H1 (cell line): ENCODE measurements at regions not wholly inside any gene's neighbourhood (a gene's known extent, or its start where the extent isn't known, plus 50 kb on each side); places are given as distances from the start of the nearest gene placed in this dataset.

Source experiments
- CTCF ChIA-PET: fragments of 300-600 bp; sonication (Branson Sonifier 250); formaldehyde crosslinking; loops from one replicate; lab custom pipeline; 2021; ENCODE audit not compliant: partially characterized antibody; lab: Charles Lee
- POLR2A ChIA-PET: fragments of 300-600 bp; sonication (Branson Sonifier 250); formaldehyde crosslinking; loops from one replicate; lab custom pipeline; 2021; ENCODE audit warnings: inconsistent platforms; ENCODE audit not compliant: partially characterized antibody; lab: Charles Lee
- DNase-seq, 2 experiments: peaks; one replicate each; pipeline versions ENCODE4 v3.0.0 to v3.0.0-alpha.2; 2010 to 2022; ENCODE audit warnings: low spot score in 2 of 2, low read depth in 1 of 2, mixed read lengths in 1 of 2
- FAIRE-seq: peaks from 2 replicates; lab custom pipeline; 2011; peaks lifted over from hg19 to GRCh38; lab: Jason Lieb, UNC
- H2AFZ ChIP-seq: 2 replicates; pipeline ENCODE4 v1.8.1; 2012; ENCODE audit warnings: low read length, inconsistent platforms
- H2AK5ac ChIP-seq: 2 replicates; pipeline ENCODE4 v1.6.1; 2013; ENCODE audit warnings: low read depth, low read length
- H2BK120ac ChIP-seq: replicated peaks from 2 replicates; pipeline ENCODE3; 2013; ENCODE audit warnings: low read depth, low read length, inconsistent platforms
- H2BK12ac ChIP-seq: 2 replicates; pipeline ENCODE4 v1.6.1; 2013; ENCODE audit warnings: low read depth, low read length
- H2BK15ac ChIP-seq: 2 replicates; pipeline ENCODE4 v1.6.1; 2013; ENCODE audit warnings: low read length
- H2BK20ac ChIP-seq: 2 replicates; pipeline ENCODE4 v1.6.1; 2013; ENCODE audit warnings: low read length
- H2BK5ac ChIP-seq: 2 replicates; pipeline ENCODE4 v1.6.1; 2013; ENCODE audit warnings: low read depth, low read length
- H3K14ac ChIP-seq: 2 replicates; pipeline ENCODE4 v1.6.1; 2013; ENCODE audit warnings: inconsistent platforms; ENCODE audit not compliant: insufficient read length
- H3K18ac ChIP-seq: 2 replicates; pipeline ENCODE4 v1.6.1; 2013; ENCODE audit warnings: low read length; ENCODE audit errors: extremely low read depth
- H3K23ac ChIP-seq: 2 replicates; pipeline ENCODE4 v1.6.1; 2013; ENCODE audit warnings: inconsistent platforms; ENCODE audit not compliant: insufficient read length
- H3K23me2 ChIP-seq: 2 replicates; pipeline ENCODE4 v1.6.1; 2013; ENCODE audit warnings: low read depth, low read length
- H3K27ac ChIP-seq: 2 replicates; pipeline ENCODE4 v1.6.1; 2011; ENCODE audit warnings: low read depth, low read length, inconsistent platforms
- H3K27me3 ChIP-seq, 4 experiments: replicated peaks in 1 of 4; 1 replicate in 1 of 4; 2 replicates in 3 of 4; pipeline versions ENCODE4 v1.6.1 to v1.8.1; 2011 to 2013; ENCODE audit warnings: low read length in 3 of 4, mild to moderate bottlenecking in 3 of 4, inconsistent platforms in 2 of 4, mixed read lengths in 2 of 4, moderate library complexity in 1 of 4; ENCODE audit not compliant: control insufficient read depth in 3 of 4, insufficient read depth in 3 of 4; ENCODE audit errors: extremely low read depth in 1 of 4
- H3K36me3 ChIP-seq, 4 experiments: 2 replicates each; pipeline versions ENCODE4 v1.6.1 to v1.8.1; 2011 to 2013; ENCODE audit warnings: mild to moderate bottlenecking in 4 of 4, low read length in 3 of 4, moderate library complexity in 2 of 4, control low read depth in 1 of 4, inconsistent platforms in 1 of 4; ENCODE audit not compliant: insufficient read depth in 4 of 4, control insufficient read depth in 2 of 4
- H3K4ac ChIP-seq: replicated peaks from 2 replicates; pipeline ENCODE3; 2013; ENCODE audit warnings: low read length, low read depth, mixed read lengths, inconsistent platforms; ENCODE audit not compliant: insufficient read length
- H3K4me1 ChIP-seq, 4 experiments: replicated peaks in 1 of 4; 1 replicate in 1 of 4; 2 replicates in 3 of 4; pipeline versions ENCODE4 v1.6.1 to v1.8.1; 2011 to 2013; ENCODE audit warnings: low read length in 3 of 4, inconsistent platforms in 2 of 4, mixed read lengths in 1 of 4; ENCODE audit not compliant: insufficient read depth in 4 of 4, control insufficient read depth in 3 of 4
- H3K4me2 ChIP-seq, 2 experiments: 2 replicates each; pipeline versions ENCODE4 v1.6.1 to v1.8.1; 2011 to 2013; ENCODE audit warnings: low read depth in 2 of 2, low read length in 2 of 2, control low read depth in 1 of 2, inconsistent platforms in 1 of 2, mild to moderate bottlenecking in 1 of 2; ENCODE audit not compliant: insufficient read depth in 1 of 2
- H3K4me3 ChIP-seq, 4 experiments: fragments of 200-600, 300-600 bp in 1 of 4; sonication (generic), shearing (Covaris generic), sonication (Bioruptor Twin) in 1 of 4; 2 replicates each; pipeline versions ENCODE4 v1.5.1 to v1.8.1; 2011 to 2016; ENCODE audit warnings: low read length in 4 of 4, low read depth in 3 of 4, control low read depth in 2 of 4, inconsistent platforms in 2 of 4, mild to moderate bottlenecking in 2 of 4, mixed read lengths in 1 of 4, moderate library complexity in 1 of 4; ENCODE audit not compliant: insufficient read depth in 2 of 4; ENCODE audit errors: extremely low read depth in 1 of 4
- H3K56ac ChIP-seq: replicated peaks from 2 replicates; pipeline ENCODE3; 2013; ENCODE audit warnings: low read depth, mild to moderate bottlenecking, mixed read lengths, low read length, inconsistent platforms; ENCODE audit not compliant: insufficient read length
- H3K79me1 ChIP-seq: 2 replicates; pipeline ENCODE4 v1.6.1; 2013; ENCODE audit warnings: low read depth, low read length, control low read depth
- H3K79me2 ChIP-seq, 2 experiments: 2 replicates each; pipeline versions ENCODE4 v1.6.1 to v1.8.1; 2012 to 2013; ENCODE audit warnings: low read length in 2 of 2, mild to moderate bottlenecking in 2 of 2, inconsistent platforms in 1 of 2; ENCODE audit not compliant: insufficient read depth in 2 of 2, control insufficient read depth in 1 of 2
- H3K9ac ChIP-seq, 4 experiments: replicated peaks in 1 of 4; 1 replicate in 1 of 4; 2 replicates in 3 of 4; pipeline versions ENCODE4 v1.6.1 to v1.8.1; 2011 to 2013; ENCODE audit warnings: low read depth in 3 of 4, low read length in 3 of 4, control low read depth in 2 of 4, mild to moderate bottlenecking in 2 of 4, moderate library complexity in 2 of 4, inconsistent platforms in 1 of 4; ENCODE audit errors: extremely low read depth in 1 of 4
- H3K9me3 ChIP-seq, 2 experiments: 2 replicates each; pipeline versions ENCODE4 v1.6.1 to v1.8.1; 2012 to 2013; ENCODE audit warnings: mild to moderate bottlenecking in 2 of 2, moderate library complexity in 2 of 2, control low read depth in 1 of 2, inconsistent platforms in 1 of 2, low read depth in 1 of 2, low read length in 1 of 2, mixed read lengths in 1 of 2; ENCODE audit not compliant: insufficient read depth in 2 of 2
- H4K20me1 ChIP-seq, 2 experiments: replicated peaks in 1 of 2; 2 replicates each; pipeline versions ENCODE3 to v1.8.1; 2011 to 2013; ENCODE audit warnings: inconsistent platforms in 2 of 2, low read length in 2 of 2, mild to moderate bottlenecking in 1 of 2; ENCODE audit not compliant: insufficient read depth in 2 of 2, control insufficient read depth in 1 of 2
- H4K5ac ChIP-seq: 2 replicates; pipeline ENCODE4 v1.6.1; 2013; ENCODE audit warnings: low read length, low read depth, mixed read lengths, inconsistent platforms; ENCODE audit not compliant: insufficient read length
- H4K8ac ChIP-seq: 2 replicates; pipeline ENCODE4 v1.8.0; 2013; ENCODE audit warnings: mild to moderate bottlenecking, moderate library complexity, low read length, inconsistent platforms; ENCODE audit not compliant: insufficient read depth; ENCODE audit errors: extremely low read depth
- H4K91ac ChIP-seq: replicated peaks from 2 replicates; pipeline ENCODE3; 2013; ENCODE audit warnings: low read length, mixed read lengths, inconsistent platforms; ENCODE audit not compliant: insufficient read length
- HDAC6 ChIP-seq: IDR thresholded peaks from one replicate; pipeline ENCODE4 v1.7.1; 2012; ENCODE audit warnings: low read depth, mild to moderate bottlenecking, inconsistent platforms, low read length, moderate library complexity
- JUN ChIP-seq: IDR thresholded peaks from 2 replicates; pipeline ENCODE4 v1.6.1; 2011; ENCODE audit warnings: low read depth, mild to moderate bottlenecking, improper control_type of control experiment, low read length
- TBP ChIP-seq: IDR thresholded peaks from 2 replicates; pipeline ENCODE4 v1.6.1; 2011; ENCODE audit warnings: low read depth, low read length, improper control_type of control experiment
- WGBS, 2 experiments: shearing (Covaris generic) in 1 of 2; methylation state at CpG; one replicate each; pipeline versions ENCODE4 v1.1.6 to v1.1.7; 2013 to 2015; ENCODE audit warnings: low lambda C conversion rate in 2 of 2, mixed read lengths in 2 of 2, inconsistent platforms in 1 of 2, low coverage in 1 of 2, missing lambda C conversion rate in 1 of 2; ENCODE audit not compliant: insufficient replicate concordance in 2 of 2, insufficient coverage in 1 of 2, insufficient read length in 1 of 2; ENCODE audit errors: extremely low coverage in 1 of 2, missing lambda C conversion rate in 1 of 2; 5-methylcytosine and 5-hydroxymethylcytosine counted together

DNA sequence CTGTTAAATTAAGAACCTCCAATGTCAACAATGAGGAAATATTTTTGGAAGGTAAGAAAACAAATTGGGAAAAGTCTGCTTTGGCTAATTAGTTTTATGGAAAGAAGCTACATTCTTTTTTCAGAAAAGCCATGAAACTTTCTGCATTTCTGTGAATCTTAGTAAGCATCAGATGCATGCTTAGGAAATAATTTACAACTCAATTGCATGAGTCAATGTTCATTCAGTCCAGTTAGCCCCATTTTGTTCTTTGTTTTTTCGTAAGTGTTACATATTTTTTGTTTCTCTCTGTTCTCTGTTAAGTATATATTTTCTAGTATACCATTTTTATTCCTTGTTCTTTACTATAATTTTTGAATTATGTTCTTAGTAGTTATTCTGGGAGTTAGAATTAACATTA is 195.2 kb upstream of the KIF2B start:
- no peak overlapping the region for H3K4me2 ChIP-seq
- DNase-seq, result no peak
- no peak overlapping the region for H2BK15ac ChIP-seq
- no peak overlapping the region for H2BK5ac ChIP-seq
- no peak overlapping the region for H4K91ac ChIP-seq
- no peak overlapping the region for H2BK120ac ChIP-seq
- no peak overlapping the region for H2BK12ac ChIP-seq
- H4K20me1 ChIP-seq, result no peaks in the 10 kb centered on the region
- no peak overlapping the region for H2AK5ac ChIP-seq
- FAIRE-seq, result no peak
- no peak overlapping the region for H3K9ac ChIP-seq
- no peaks in the 10 kb centered on the region for H3K23me2 ChIP-seq
- no peaks in the 10 kb centered on the region for H3K79me1 ChIP-seq
- H2AFZ ChIP-seq, result no peak overlapping the region
- H3K27me3 ChIP-seq, result no peaks in the 10 kb centered on the region
- no peak overlapping the region for H3K4me3 ChIP-seq
- ChIA-PET CTCF (no interaction called here), POLR2A (no interaction called here)
- H3K14ac ChIP-seq, result no peak overlapping the region
- no peaks in the 10 kb centered on the region for H3K9me3 ChIP-seq
- no peak overlapping the region for H3K56ac ChIP-seq
- no peak overlapping the region for H4K8ac ChIP-seq
- no peaks in the 10 kb centered on the region for H3K36me3 ChIP-seq
- 71% methylated on average over 1 of the region's 1 CpG; no CpG with 5 or more reads in 1 of the 2 experiments for whole genome bisulfite sequencing, 2 experiments
- H3K4ac ChIP-seq, result no peak overlapping the region
- no peak overlapping the region for H4K5ac ChIP-seq
- peaks cover 5 to 17% (median 11%) of the 10 kb centered on the region in 4 experiments; a peak in 5 of 7 replicates for H3K4me1 ChIP-seq
- no peak overlapping the region for H3K18ac ChIP-seq
- H3K27ac ChIP-seq, result no peak overlapping the region
- no peak overlapping the region for H3K23ac ChIP-seq
- no peaks in the 10 kb centered on the region for H3K79me2 ChIP-seq
- H2BK20ac ChIP-seq, result no peak overlapping the region
- TF ChIP-seq TBP, result no peak
- TF ChIP-seq JUN, result no peak
- no peak for TF ChIP-seq HDAC6
